NCI-H446 treated with DMSO at 0.1 percent for 48 hours (cell line): ENCODE measurements at regions not wholly inside any gene's neighbourhood (a gene's known extent, or its start where the extent isn't known, plus 50 kb on each side); places are given as distances from the start of the nearest gene placed in this dataset.
A peak's percentile ranks its signal among the peaks of the same experiment; 100 is the strongest.

Experiments used
- DNase-seq: peaks from one replicate; lab custom pipeline; 2025; lab: John Stamatoyannopoulos, UW

DNA sequence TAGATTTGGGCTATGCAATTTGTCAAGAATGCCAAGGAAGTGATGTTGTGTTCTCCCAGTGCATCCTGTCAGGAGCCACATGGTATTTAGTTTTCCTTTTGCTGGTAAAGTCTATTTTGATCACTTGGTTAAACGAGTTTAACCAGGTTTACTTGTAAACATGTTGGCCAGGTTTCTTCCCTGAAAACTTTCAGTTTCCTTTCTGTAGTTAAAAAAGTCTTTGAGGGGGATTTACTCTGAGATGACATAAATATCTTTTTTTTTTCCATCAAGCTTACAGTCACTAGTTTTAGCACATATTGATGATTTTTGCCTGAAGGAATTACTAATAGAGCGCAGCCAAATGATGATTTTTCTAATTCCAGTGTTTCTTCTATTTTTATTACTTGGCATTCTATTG, 320.5 kb downstream of the PHF14 start:
- DNase-seq = no peak

DNA sequence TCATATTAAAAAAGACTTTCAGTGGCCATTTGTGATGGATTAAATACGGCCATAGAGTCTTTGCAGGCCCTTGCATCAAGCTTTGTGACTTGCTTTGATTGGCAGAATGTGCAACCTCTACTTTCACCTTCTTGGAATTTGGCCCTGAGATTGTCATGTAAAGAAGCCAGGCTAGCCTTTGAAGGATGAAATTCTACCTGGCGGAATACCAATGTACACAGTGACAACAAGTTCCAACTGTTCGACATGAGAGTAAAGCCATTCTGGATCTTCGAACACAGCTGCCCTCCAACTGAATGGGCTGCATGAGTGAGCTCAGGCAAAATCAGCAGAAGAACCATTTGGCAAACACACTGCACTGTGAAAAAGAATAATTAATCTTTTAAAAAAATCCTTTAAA, 321.3 kb downstream of the PHF14 start:
- peak; percentile 94 for DNase-seq

- DNase-seq = no peak
Observed at GRCh38 chr7:11297126-11297625, 323.5 kb downstream of the PHF14 start.

DNA sequence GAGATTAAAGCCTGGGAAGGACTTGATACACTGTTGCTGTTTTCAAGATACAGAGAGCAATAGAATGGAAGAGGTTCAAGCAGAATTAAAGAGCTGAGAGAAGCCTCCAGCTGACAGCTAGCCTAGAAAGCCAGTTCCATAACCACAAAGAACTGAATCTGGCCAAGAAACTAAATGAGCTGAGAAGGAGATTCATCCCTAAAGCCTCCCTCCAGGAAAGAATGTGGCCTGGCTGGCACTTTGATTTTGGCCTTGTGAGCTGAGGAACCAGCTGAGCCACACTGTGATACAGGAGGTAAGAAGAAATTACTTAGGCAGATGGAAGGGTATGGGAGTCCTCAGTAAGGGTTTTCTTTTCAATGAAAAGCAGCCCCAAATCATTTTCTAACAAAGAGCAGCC, 324.1 kb downstream of the PHF14 start:
- peak; percentile 57 for DNase-seq

- DNase-seq = peak; percentile 67
Observed at GRCh38 chr7:11298220-11298619, 324.5 kb downstream of the PHF14 start.

DNA sequence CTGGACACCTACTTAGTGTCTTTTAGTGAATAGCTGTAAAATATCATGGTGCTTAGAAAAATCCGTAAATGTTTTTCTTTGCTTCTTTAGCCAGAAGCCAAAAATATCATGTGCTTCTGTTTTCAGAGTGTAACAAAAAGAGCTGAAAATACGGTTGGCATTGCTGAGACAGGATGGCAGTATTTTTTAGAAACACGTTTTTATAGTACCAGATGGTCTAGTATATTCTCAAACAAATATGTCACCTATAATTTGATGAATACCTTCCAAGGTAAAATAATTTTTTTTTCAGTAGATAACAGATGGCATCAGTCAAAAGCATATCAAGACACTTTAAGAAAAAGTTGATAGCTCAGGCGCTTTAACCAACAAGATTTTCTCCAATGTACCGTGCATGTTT, 326.6 kb downstream of the PHF14 start:
- DNase-seq = peak; percentile 62

GRCh38 chr7:11302121-11302520, 328.4 kb downstream of the PHF14 start:
- no peak for DNase-seq

- peak; percentile 70 for DNase-seq
Observed at GRCh38 chr7:11313801-11314200, 340.1 kb downstream of the PHF14 start.

DNA sequence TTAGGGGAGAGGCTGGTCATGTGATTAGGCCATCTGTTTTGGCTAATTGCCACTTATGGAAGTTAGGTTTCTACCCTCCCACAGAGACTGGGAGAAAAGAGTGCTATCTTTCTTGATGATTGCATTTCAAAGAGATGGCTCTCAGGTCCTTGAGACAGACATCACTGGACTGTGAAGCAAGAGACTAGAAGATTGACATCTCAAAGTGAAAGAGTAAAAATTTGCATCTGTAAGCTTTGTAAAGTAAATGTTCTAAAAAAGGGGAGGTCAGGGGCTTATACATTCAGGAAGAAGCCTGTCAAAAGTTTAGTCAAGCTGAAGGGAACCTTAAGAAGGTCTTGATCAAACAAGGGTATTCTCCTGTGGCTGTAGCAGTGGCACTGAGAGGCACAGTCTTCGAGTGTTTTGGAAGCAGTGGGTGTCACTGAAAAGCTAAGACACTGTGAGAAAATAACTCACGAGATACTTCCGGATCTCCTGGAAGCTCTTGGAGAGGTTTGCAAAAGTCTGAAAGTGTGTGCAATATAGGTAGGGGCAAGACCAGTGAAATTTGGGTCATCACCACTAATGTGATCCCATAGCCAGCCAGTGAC, 342.1 kb downstream of the PHF14 start:
- no peak for DNase-seq

GRCh38 chr7:11317766-11318165, 344.1 kb downstream of the PHF14 start:
- no peak for DNase-seq

DNA sequence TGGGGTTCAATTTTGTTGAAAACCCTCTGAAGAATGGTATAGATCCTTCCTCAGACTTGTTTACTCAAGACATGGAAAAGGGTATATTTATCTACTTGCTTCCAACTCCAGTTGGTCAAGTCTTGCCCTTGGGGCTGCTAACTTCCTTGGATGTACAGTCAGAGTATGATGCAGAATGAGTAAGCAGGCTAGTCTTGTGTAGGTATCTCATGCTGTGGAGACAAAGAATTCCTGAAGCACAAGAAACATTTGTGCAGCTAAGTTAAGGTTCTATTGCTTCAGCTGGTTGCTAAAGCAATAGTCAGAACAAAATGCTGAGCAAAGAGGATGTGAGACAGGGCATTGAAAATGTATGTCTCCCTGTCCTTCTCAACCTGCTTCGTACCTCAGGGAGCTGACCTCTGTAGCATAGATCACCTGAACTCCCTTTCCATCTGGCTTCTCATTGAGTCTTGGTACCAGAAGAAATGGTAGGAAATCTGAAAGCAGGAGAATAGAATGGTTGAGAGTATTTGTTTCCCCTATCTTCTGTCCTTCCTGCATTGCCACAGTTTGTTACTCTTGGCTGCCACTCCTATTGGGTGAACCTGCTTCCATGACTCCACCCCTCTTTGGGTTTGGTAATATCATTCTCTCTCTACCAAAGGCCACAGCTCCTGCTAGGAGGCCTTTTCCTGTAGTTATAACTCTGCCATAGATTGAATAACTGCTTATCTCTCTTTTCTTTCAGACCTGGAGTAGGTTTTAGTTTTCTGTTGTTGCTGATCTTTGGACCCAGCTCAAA, 346.0 kb downstream of the PHF14 start:
- no peak for DNase-seq
